ENCODE measurements at regions not wholly inside any gene's neighbourhood (a gene's known extent, or its start where the extent isn't known, plus 50 kb on each side); places are given as distances from the start of the nearest gene placed in this dataset.

DNA sequence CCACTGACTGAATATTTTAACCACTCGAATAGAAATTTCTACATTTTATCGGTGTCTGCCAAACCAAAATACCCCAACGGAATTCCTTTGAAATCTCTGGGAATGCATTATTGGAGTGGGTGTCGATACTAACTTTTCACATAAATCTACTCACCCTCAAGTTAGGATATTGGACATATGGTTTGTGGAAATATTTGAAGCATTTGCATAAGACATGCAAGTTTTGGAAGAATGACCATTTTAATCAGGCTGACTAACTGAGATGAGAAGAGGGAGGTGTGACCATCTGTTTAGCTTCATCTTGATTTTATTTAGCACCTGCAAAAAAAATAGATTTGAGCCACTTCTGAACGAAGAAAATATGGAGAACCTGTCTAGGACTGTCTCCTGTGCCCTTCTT is 61.2 kb downstream of the KLF6 start:
- no peak overlapping the region for H3K4me3 ChIP-seq (ENCODE audit: low read depth, low read length)
- no peak for TF ChIP-seq CTCF (IDR thresholded peaks at IDR 0.05; ENCODE audit: low read depth, low read length)

GRCh38 chr10:3720228-3721019 is 64.6 kb downstream of the KLF6 start:
- H3K4me3 ChIP-seq (ENCODE audit: low read depth, low read length), result no peak overlapping the region
- TF ChIP-seq CTCF (IDR thresholded peaks at IDR 0.05; ENCODE audit: low read depth, low read length), result no peak

DNA sequence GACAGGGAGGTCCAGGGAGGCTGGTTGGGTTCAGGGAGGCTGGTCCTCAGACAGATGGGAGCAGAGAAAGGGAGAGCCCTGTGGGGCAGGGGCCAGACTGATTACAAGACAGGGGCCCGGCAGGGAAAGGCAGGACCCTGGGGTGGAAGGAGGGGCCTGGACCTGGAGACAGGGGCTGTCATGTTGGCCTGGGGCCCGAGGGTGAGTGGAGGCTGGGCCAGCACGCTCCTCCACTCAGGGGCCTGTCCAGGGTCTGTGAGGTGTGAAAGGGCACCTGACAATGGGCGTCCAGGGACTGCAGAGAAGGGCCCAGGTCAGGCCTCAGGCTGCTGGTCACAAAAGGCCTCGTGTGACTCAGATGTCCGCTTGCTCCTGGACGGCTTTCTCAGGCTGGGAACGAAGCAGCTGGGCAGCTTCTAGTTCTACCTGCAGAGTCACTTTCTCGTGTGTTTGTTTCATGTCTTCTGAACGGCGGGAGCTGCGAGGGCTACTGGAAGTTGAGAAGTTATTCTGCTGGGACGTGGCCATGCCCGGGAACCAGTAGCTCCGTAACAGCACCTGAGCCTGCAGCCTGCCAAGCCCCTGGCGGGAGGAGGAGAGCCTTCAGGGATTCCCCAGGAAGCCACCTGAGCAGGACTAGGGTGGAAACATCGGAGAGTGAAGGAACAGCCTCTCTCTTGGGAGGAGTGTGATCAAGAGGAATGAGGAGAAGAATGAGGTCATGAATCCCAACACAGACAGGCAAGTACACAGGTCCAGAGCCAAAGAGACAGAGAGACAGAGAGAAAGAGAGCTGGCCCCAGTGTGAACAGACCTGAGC is 65.8 kb downstream of the KLF6 start:
- no peak overlapping the region for H3K4me3 ChIP-seq (ENCODE audit: low read depth, low read length)
- no peak for TF ChIP-seq CTCF (IDR thresholded peaks at IDR 0.05; ENCODE audit: low read depth, low read length)

- no peak for TF ChIP-seq CTCF (IDR thresholded peaks at IDR 0.05; ENCODE audit: low read depth, low read length)
- H3K4me3 ChIP-seq (ENCODE audit: low read depth, low read length), result no peak overlapping the region
These were observed 68.9 kb downstream of the KLF6 start for GRCh38 chr10:3716093-3716492.

- H3K4me3 ChIP-seq (ENCODE audit: low read depth, low read length), result no peak overlapping the region
- no peak for TF ChIP-seq CTCF (IDR thresholded peaks at IDR 0.05; ENCODE audit: low read depth, low read length)
These were observed 70.0 kb downstream of the KLF6 start for GRCh38 chr10:3714967-3715366.

- TF ChIP-seq CTCF (IDR thresholded peaks at IDR 0.05; ENCODE audit: low read depth, low read length), result no peak
- H3K4me3 ChIP-seq (ENCODE audit: low read depth, low read length), result no peak overlapping the region
These were observed 70.5 kb downstream of the KLF6 start for GRCh38 chr10:3714531-3714930.

- TF ChIP-seq CTCF (IDR thresholded peaks at IDR 0.05; ENCODE audit: low read depth, low read length), result no peak
These were observed 72.3 kb downstream of the KLF6 start for GRCh38 chr10:3712707-3713106.

More at GRCh38 chr10:3712707-3713106, 72.3 kb downstream of the KLF6 start:
- H3K4me3 ChIP-seq (ENCODE audit: low read depth, low read length), result no peak overlapping the region

Measured in WI38 (cell line).